Pulmonary artery endothelial cell (primary cell): ENCODE measurements at regions not wholly inside any gene's neighbourhood (a gene's known extent, or its start where the extent isn't known, plus 50 kb on each side); places are given as distances from the start of the nearest gene placed in this dataset.

ENCODE experiments used
- DNase-seq: peaks from one replicate; pipeline ENCODE4 v3.0.0-alpha.2; 2011; ENCODE audit warnings: low read depth, low spot score

DNA sequence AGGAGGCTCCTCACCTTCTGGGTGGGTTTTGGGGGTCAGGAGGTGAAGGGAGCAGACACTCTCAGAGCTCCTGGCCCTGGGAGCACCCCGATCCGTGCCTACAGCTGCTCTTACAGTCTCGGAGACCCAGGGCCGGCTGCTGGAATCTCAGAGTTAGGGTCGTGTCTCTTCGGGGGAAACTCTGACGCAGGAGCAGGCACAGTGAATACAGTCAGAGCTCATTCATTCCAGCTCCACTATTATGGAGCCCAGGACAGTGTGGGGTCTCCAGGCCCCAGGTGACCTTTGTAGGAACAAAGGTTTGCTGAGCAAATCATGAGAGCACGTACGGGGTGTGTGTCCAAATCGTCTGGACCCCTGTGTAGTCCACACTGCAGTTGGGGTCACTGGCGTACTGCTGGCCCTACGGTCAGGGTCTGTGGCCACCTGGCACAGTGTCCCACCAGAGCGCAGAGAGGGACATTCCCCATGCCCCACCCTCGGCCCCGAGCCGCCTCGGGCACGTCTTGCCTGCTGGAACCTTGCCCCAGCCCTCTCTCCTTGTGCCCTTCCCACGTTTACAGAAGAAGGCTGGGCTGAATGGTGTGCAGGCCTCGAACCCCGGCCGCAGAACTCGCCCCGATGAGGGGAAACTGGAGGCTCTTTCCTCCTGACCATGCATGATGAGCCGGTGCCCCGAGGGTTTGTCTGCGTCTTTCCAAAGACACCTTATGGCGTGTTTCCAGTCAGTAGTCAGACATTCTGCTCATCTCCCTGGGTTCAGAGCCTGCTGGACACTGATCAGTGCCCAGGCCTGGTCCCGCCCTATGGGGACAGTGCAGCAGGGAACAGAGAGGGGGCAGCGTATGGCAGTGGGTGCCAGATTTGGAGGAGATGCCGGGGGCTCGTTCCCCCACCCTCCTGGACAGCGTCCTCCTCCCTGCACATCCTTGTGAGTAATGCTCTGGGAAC is 1166.6 kb downstream of the BRD1 start:
- no peak for DNase-seq

DNA sequence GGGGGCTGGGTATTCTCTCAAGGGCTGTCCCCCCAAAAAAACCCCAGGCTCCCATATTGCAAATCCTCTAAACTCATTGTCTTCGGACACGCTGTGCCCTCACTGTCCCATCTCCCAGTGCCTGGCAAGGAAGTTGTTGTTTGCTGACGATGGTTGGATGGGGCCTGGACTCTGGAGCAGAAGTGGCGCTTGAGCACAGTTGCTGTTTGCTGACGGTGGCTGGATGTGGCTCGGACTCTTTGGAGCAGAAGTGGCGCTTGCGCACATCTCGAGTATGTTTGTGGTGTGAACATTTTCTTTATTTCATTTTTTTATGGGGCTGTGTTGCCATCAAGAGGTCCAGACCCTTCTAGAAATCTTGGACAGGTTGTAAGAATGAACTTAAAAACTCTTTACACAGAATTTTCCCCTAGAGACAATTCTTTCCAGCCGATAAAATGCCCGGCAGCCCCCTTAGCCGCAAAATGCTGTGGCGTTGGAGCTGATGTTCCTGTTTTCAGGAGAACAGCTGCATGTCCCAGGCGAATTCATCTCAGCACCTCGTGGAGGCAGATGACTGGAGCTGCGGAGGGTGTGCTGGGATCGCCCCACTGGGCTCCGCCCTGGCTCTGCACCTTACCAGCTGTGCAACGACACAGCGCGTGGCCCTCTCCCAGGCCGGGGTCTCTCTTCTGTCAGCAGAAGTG is 1167.4 kb downstream of the BRD1 start:
- DNase-seq, result no peak

DNA sequence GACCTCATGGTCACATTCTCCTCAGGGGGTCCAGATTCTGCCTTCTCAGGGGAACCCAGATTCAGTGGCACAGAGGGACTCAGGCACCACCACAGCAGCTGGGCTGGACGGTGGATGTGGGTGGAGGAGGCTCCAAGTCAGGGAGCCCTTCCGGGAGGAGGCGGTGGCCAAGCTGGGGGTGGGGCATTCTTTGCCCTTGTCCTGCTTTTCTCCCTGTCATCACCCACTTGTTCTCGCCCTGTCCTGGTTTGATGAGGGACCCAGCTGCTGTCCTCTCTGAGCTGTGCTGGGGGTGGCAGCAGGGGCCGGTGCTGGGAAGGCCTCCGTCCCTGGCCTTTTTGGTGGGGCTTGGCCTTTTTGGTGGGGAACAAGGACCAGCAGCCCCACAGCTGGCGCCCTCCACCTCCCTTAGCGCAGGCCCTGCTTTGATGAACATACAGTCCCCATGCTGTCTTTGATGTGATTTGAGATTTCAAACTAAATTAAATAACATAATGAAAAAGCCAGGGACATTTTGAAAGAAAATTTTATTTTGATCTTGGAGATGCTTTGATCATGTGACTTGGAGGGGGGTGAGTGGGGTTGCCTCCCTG is 1168.2 kb downstream of the BRD1 start:
- no peak for DNase-seq

DNA sequence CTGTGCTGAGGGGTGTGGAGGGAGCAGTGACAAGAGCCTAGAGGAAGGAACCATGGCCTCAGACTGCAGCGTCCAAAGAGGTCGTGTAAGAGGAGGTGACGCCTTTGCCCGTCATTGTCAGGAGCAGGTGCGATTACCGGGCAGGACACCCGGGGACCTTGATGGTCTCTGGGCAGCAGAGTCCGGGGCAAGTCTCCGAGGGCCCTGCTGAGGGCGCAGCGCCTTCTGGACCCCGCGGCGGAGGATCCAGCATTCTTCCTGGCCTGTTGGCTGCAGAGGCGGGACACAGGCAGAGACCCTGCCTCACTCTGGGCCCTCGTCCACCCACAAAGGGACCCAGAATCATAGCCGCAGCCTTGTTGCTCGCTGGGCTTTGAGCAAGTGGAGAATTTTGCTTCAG is 1168.8 kb downstream of the BRD1 start:
- no peak for DNase-seq

DNA sequence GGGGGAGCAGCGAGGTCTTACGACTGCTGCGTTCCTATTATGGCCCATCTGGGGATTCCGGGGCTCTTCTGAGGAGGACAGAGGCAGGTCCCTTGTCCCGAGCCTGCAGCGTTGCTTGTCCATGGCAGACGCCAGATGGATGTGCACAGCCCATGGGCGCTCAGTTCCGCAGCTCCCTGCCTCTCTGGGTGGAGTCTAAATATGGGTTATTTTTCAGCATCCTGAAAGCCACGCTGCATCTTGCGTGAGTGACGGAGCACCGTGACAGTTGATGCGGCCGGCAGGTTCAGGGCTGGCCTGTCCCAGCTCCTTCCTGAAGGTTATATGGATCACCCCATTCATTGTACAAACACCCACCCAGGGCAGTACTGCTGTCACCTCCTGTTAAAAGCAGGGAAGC is 1169.4 kb downstream of the BRD1 start:
- no peak for DNase-seq

DNA sequence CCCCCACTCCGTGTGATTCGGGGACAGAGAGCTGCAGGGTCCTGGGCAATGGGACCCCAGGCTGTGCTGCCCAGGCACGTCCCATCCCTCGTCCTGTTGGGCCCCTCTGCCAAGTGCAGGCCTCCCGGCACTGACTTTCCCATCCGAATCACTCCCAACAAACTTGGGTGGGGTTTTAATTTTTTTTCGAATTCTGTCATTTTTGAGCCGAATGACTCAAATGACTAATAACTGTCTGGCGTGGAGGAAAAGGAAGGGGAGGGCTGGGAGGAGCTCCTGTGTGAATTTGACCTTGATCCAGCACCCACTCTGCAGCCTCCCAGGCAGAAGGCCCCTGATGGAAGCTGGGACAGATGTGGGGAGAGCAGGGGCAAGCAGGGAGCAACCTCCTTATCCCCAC is 1173.2 kb downstream of the BRD1 start:
- DNase-seq, result no peak

DNA sequence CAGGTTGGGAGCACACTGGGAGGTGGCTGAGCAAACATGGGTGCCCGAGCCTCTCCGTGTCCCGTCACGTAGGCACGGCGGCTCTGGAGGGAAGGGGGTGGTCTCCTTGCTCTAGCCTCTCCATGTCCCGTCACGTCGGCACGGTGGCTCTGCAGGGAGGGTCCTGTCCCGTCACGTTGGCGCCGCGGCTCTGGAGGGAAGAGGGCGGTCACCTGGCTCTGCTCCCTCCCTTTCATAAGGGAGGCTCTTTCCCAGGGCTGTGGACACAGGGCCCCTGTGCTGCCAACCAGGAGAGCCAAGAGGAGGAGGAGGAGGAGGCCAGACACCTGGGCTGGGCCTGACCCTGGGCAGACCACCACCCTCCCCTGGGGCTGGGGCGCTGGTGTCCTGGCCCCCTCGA is 1173.7 kb downstream of the BRD1 start:
- no peak for DNase-seq

DNA sequence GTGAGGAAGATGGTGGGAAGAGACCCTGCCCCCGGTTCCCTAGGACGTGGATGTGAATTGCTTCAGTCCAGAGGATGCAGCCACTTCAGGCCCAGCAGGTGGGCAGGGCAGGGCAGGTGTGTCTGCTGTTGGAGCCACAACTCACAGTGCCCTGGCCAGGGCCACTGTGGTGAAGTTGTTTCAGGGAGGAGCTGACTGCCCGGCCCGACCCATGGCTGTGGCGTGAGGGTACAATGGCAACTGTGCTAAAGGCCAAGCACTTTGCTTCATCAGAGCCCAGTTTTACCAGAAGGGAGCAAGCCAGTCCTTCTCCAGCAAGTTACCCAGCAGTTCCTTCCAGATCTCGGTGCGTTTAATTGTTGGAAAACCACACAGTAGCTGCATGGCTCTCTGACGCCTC is 1174.4 kb downstream of the BRD1 start:
- no peak for DNase-seq

DNA sequence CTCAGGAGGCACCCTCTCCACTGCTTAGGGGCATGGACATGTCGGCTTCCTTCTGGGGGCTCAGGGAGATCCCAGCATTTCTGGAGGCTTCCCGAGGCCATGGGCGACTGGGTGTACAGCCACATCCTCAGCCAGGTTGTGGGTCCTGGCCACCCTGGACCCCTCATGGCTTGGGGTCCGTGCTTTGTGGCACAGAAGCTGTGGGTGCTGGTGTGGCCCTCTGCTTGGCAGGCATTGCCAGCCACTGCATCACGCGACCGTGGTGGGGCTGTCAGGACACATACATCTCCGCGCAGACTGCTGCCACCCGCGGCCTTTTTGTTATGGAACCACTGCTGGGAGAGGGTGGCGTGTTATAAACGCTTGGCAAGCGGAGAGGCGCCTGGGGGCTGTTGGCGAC is 1174.9 kb downstream of the BRD1 start:
- no peak for DNase-seq

DNA sequence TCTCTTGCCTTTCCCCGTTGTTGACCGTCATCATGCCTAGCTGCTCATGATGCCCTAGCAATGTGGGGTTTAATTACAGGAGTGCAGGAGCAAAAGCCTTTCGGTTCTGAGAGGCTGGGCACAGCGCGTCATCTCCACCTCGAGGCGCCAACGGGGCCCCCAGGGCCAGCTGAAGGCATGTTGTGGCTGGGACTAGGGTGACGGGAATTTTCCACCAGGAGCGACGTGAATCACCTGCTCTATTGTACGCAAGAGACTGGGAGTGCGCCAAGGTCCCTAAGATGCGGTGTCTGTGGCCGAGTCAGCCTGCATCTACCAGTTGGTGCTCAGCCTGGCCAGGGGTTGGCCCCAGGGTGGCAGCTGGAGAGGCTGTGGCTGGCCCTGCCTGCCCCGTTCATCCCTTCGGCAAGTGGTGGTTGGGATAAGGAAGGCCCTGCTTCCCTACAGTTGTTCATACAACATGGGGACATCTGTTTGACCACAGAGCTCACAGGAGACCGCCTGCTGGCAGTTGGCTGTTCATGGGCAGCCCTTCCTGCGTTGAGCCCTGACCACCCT is 1175.6 kb downstream of the BRD1 start:
- DNase-seq, result no peak

DNA sequence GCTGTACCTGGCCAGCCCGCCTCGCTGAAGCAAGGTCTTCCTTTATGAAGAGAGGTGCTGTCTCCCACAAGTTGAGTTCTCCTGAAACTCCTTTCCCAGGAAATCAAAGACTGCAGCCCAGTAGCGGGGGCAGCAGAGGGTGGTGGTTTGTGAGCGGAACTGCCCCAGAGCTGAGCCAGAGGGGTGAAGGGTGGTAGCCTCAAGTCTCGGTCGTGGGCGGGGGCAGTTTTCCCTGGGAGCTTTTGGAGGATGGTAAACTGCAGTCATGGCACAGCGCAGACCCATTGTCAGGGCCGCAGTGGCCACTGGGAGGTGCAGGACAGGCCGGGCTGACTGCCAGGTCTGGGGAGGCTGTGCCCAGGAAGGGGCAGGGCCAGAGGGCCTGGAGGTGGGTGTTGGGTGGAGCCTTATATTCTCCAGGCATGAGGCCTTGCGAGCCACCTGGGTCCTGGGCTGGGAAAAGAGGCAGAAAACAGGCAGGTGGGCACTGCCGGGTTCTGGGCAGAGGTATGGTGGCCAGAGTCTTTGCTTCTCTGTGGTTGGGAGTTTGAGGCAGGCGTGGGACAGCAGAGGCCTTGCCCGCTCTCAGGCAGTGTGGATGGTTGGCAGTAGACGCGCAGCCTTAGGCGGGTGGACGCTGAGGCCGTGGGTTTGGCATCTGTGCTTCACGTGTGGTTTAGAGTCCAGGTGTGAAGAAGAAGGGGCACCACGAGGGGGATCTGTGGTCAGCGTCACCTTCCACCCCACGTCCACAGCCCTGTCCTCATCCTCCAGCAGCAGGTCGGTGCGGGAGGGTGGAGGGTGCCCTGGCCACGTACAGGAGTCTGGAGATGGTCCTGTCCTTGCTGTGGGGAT is 1176.4 kb downstream of the BRD1 start:
- no peak for DNase-seq

DNA sequence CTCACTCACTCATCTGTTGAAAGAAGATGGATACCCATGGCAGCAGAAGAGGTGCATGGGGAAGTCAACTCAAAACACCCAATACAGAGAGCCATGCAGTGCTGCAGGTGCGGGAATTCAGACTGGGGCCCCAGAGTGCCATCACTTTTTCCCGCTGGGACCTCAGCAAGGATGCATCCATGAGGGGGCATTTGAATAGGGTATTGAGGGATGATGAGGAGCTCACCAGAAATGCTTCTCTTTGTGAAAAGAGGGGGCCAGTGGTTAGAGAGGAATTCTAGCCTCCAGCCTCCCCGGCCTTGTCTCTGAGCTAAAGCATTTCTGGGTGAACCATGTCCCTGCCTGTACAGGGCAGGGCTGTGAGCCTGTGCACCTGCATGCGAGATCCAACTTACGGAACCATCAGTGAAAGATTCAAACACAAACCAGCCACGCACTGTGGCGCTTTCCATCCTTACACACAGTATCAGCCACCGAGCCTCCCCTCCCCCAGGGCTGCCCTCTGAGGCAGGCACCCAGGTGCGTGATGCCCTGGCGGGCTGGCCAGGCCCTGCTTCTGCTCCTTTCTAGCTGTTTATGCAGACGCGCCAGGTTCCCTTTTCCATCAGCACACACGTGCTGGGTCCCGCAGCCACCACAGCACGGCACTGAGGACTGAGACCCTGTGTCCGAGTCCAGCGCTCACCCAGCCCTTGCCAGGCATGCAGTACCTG is 1177.2 kb downstream of the BRD1 start:
- DNase-seq, result no peak

DNA sequence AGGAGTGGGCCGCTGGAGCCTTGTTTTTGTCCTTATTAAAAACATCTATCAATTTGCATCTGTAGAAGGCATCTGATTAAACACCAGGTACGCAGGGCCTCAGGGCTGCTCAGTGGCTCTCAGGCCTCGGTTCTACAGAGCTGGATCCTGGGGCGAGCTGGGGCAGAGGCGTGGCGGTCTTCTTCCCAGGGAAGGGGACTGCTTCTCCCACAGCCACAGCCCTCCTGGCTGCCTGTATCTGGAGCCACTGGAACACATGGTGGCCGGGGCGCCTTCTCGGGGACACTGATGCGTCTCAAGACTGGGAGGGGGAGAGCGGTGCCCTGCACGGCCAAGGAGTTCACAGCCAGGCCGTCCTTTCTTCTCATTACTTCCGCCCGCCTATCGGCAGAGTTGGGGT is 1178.2 kb downstream of the BRD1 start:
- DNase-seq, result no peak

DNA sequence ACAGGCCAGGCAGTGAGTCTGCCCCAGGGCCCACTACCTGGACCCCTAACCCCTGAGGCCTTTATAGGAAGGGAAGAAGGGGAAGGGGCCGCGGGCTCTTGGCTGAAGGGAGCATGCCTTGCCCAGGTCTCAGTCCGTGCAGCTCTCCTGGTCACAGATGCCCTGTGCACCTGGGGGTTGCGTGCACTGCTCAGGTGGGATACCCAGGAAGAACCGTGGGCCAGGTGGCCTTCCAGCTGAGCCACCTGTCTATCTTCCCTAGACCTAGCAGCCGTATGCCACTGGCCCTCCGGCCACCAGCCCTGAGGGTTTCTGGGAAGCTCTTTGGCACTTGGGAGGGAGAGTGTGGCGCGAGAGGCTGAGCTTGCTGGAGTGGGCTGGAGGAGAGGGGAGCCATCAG is 1178.6 kb downstream of the BRD1 start:
- no peak for DNase-seq

DNA sequence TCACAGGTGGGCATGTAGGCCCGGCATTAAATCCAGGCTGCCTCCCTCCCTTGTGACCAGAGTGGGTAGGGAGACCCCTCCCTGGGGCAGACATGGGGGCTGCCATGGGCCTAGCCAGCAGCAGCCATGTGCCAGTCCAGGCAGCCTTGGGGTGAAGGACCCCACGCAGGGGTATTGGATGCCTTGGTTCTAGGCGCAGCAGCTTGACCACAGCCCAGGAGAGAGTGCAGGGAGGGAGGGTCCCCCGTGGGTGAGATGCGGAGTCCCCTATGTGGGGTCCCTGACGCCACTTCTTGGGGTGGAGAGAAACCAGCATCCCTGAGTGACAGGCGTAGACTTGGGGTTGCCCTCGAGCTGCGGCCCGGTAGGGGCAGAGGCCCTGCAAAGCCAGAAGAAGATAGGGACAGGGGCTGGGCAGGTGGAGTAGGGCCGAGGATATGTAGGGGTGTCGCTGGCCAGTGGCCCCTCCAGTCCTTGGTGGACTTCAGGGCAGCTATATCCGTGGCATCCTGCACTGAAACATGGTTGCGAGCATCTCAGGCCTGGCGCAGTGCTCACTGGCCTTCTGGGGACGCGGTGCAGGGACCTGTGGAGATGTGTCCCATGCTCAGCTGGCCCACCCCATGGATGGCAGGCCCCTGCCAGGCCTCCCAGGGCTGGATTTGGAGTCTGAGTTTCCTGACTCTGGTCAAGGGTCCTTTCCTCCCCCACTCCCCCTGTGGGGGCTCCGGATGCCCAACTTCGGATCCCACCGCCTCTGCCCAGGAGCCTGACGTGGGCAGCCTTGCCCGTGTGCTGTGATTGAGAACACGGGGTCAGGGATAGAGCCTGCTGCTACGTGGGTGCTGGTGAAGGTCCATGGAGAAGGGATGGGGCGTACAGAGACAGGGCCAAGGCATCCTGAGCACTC is 1179.8 kb downstream of the BRD1 start:
- DNase-seq, result no peak

DNA sequence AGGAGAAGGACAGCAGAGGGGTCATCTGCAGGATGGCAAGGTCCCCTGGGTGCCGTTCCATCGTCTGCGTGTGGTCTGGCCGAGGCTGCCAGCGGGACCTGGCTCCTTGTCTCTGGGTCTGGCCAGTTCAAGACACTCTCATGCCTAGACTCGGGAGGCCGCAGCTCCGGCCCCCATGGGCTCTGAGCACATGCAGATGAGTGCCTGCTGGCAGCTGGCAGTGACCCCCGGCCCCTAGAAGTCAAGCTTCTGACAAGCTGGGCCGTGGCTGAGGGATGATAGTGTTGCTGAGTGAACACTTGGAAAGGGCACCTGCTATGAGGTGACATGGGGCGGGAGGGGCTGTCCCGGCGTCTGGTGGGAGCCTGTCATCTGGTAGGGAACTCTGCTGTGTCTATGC is 1180.6 kb downstream of the BRD1 start:
- no peak for DNase-seq

DNA sequence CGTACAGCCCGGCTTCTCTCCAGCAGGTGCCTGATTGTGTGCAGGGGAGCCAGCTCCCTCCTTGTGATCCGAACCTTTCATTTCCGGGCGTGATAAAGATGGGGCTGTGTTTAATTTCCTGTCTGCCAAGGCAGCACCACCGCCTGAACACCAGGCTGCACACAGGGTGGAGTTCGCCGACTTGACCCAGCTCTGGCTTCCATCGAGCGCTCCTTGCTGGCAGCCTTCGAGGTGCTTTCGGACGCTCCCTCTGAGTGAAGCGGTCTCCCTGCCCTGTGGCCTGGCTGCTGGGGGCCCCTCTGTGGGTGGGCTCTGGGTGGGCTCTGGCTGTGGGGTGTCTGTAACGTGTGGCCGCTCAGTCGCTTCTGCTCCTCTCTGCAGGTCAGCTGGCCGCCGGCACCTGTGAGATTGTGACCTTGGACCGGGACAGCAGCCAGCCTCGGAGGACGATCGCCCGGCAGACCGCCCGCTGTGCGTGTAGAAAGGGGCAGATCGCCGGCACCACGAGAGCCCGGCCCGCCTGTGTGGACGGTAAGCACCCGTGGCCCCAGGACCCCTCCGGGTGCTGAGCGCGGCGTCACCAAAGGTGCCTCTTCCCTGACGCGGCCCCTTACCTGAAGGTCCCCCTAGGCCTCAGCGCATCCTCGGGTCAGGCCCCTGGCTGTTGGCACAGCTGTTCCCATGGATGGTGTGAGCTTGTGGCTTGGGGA is 1181.3 kb downstream of the BRD1 start:
- DNase-seq, result no peak

DNA sequence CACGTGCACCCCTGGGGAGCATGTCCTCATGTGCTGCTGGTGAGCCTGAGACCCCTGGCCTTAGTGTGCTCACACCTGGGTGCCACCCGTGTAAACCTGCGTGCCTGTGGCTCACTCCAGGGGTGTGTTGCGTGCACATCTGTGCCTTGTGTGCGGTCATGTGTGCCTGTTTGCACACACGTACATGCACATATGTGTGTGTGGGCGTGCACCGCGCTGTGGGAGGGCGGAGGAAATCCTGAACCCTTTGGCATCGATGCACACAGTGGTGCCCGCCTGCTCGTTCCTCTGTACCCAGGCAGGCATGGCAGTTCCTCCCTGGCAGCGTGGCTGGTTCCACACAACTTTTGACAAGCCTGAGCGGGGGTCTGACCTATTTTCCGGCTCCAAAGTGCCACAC is 1181.9 kb downstream of the BRD1 start:
- no peak for DNase-seq

DNA sequence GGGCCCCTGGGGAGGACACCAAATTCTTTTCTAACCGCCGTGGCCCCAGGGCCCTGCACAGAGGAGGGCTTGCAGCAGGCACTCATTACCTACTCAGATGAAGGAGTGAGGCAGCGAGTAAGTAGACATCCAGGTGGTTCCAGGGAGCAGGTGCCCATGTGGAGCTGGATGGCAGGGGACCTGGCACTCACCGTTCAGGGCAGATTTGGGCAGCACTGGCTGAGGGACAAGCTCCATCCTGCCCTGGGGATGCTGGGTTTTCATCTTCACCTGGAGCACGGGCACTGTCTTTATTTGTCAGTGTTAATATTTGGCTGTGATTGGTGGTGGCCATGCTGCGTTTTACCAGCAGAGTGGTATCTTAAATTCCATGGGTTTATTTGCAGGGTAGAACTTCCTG is 1182.7 kb downstream of the BRD1 start:
- DNase-seq, result no peak
